ENCODE measurements at regions not wholly inside any gene's neighbourhood (a gene's known extent, or its start where the extent isn't known, plus 50 kb on each side); places are given as distances from the start of the nearest gene placed in this dataset.

GRCh38 chr5:110021251-110021650, 331.5 kb downstream of the MAN2A1 start:
- TF ChIP-seq, protein P1, sequence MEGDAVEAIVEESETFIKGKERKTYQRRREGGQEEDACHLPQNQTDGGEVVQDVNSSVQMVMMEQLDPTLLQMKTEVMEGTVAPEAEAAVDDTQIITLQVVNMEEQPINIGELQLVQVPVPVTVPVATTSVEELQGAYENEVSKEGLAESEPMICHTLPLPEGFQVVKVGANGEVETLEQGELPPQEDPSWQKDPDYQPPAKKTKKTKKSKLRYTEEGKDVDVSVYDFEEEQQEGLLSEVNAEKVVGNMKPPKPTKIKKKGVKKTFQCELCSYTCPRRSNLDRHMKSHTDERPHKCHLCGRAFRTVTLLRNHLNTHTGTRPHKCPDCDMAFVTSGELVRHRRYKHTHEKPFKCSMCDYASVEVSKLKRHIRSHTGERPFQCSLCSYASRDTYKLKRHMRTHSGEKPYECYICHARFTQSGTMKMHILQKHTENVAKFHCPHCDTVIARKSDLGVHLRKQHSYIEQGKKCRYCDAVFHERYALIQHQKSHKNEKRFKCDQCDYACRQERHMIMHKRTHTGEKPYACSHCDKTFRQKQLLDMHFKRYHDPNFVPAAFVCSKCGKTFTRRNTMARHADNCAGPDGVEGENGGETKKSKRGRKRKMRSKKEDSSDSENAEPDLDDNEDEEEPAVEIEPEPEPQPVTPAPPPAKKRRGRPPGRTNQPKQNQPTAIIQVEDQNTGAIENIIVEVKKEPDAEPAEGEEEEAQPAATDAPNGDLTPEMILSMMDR (IDR thresholded peaks at IDR 0.05; ENCODE audit: low read depth, low read length): no peak
- no peak for DNase-seq (ENCODE audit: low read depth in 2 of 2)
- no peak overlapping the region for H3K4me3 ChIP-seq (replicated peaks in 1 of 2; ENCODE audit: low read depth in 2 of 2, low read length in 2 of 2)

- TF ChIP-seq, protein P1 (IDR thresholded peaks at IDR 0.05; ENCODE audit: low read depth, low read length): no peak
- no peak overlapping the region for H3K4me3 ChIP-seq (replicated peaks in 1 of 2; ENCODE audit: low read depth in 2 of 2, low read length in 2 of 2)
- DNase-seq (ENCODE audit: low read depth in 2 of 2): no peak
These were observed 335.4 kb downstream of the MAN2A1 start for GRCh38 chr5:110025160-110025559.

DNA sequence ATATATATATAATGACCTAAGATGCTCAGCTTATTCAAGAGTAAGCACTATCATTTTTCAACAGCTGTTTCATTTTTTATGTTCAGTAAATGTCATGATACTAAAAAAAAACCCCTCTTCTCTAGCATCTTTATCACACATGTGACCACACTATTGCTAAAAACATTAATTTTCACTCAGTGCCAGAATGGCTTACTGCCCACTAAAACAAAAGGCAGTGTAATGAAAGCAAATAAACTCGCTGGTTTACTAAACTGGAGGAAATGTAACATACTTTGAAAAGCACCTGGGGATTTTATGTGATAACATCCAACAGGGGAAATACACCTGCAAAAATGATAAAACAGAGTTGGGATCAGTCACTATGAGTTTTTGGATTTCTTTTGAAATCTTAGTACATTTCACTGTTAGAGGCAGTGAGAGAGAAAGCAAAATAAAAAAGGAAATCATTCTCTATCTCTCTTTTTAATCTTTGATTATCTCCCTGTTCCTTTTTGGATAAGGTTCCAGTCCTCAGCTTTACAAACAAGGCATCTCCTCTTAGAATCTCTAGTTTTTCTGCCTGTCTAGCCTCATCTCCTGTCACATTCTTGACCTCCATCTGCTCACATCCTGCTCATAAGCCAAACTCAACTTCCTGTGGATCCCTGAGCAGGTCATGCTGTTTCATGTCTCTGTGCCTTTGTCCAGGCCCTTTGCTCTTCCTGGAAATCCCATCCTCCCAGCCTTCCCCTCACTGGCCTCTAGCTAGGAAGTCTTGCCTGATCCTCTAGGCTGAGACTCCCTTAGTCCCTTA, 338.0 kb downstream of the MAN2A1 start:
- no peak overlapping the region for H3K4me3 ChIP-seq (replicated peaks in 1 of 2; ENCODE audit: low read depth in 2 of 2, low read length in 2 of 2)
- TF ChIP-seq, protein P1 (IDR thresholded peaks at IDR 0.05; ENCODE audit: low read depth, low read length): no peak
- peak in 1 of 2 donors; percentile 34 for DNase-seq (ENCODE audit: low read depth in 2 of 2)

DNA sequence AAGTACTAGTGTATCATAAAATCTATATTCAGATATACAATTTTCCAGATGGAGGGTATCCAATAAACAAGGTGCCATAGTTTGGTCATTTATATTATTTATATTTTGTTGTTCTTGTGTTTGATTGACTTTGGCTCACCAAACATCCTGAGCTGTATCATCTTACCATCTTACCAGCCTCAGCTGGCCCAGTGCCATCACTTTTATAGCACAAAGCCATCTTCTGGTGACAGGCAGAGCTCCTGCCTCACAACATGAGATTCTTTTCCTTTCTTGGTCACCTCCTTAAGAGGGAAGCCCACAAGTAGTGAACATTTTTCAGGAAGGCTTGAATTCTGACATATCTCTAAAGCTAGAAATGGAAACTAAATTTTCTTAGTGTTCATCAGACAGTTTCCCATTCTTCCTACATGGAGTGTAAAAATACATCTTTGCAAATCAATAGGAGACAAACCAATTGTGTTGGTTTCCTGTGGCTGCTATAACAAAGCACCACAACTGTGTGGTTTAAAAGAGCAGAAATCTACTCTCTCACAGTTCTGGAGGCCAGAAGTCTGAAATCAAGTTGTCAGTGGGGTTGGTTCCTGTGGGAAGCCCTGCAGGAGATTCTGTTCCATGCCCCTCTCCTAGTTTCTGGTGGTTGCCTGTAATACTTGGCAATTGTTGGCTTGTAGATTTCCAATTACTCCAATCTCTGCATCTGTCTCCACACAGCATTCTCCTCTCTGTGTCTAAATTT, 341.8 kb downstream of the MAN2A1 start:
- no peak for DNase-seq (ENCODE audit: low read depth in 2 of 2)
- H3K4me3 ChIP-seq (replicated peaks in 1 of 2; ENCODE audit: low read depth in 2 of 2, low read length in 2 of 2): no peak overlapping the region
- TF ChIP-seq, protein P1 (IDR thresholded peaks at IDR 0.05; ENCODE audit: low read depth, low read length): no peak

GRCh38 chr5:110032376-110032775, 342.6 kb downstream of the MAN2A1 start:
- no peak for DNase-seq (ENCODE audit: low read depth in 2 of 2)
- TF ChIP-seq, protein P1 (IDR thresholded peaks at IDR 0.05; ENCODE audit: low read depth, low read length): no peak
- H3K4me3 ChIP-seq (replicated peaks in 1 of 2; ENCODE audit: low read depth in 2 of 2, low read length in 2 of 2): no peak overlapping the region

DNA sequence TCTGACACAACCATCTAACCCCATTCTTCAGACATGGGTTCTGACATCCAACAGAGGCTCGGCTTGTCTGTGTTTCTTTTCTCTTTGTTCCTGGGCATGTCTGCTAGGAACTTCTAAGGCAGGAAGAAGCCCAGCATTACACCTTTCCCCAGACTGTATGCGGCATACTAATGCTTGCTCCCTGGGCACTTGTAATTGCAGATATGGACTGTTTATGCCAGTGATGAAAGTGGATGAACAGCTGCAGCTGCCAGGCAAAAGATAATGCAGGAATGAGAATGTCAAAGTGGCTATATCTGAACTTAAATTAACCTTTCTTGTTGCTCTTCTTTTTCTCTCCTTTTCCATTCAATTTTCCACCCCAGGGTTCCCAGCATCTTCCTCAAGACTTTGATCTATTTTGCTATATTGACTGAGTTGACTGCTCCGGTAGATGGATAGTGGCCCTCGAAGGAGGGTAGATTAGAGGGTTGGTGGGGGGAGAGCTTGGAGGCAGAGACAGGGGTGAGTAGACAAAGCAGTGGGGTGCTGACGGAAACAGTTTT, 344.4 kb downstream of the MAN2A1 start:
- no peak overlapping the region for H3K4me3 ChIP-seq (replicated peaks in 1 of 2; ENCODE audit: low read depth in 2 of 2, low read length in 2 of 2)
- TF ChIP-seq, protein P1 (IDR thresholded peaks at IDR 0.05; ENCODE audit: low read depth, low read length): no peak
- no peak for DNase-seq (ENCODE audit: low read depth in 2 of 2)
